ENCODE measurements at regions not wholly inside any gene's neighbourhood (a gene's known extent, or its start where the extent isn't known, plus 50 kb on each side); places are given as distances from the start of the nearest gene placed in this dataset.

DNA sequence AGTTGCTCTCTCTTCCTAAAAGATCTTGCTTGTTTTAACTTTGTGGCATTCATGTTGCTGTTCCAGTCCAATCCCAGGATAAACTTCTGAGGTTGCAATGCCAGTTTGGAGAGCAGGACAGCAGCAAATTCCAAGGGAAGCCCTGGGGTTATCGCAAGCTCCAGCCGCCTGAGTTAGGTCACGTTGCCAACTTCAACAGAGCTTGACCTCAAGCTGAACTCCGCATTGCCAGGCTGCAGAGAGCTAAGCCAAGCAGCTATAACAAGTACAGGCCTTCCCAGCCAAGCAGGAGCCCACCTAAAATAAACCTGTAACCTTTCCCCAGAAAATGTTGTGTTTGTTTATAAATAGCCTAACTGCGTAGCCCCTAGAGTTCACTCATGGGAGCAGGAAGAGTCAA, 138.9 kb upstream of the LYZL1 start:
- H3K4me1 ChIP-seq: peaks cover 5% of the 10 kb centered on the region
- H3K36me3 ChIP-seq: no peaks in the 10 kb centered on the region
- no peak for TF ChIP-seq EP300 (IDR thresholded peaks at IDR 0.05)
- TF ChIP-seq POLR2AphosphoS5 (IDR thresholded peaks at IDR 0.05): no peak
- TF ChIP-seq, protein P1, sequence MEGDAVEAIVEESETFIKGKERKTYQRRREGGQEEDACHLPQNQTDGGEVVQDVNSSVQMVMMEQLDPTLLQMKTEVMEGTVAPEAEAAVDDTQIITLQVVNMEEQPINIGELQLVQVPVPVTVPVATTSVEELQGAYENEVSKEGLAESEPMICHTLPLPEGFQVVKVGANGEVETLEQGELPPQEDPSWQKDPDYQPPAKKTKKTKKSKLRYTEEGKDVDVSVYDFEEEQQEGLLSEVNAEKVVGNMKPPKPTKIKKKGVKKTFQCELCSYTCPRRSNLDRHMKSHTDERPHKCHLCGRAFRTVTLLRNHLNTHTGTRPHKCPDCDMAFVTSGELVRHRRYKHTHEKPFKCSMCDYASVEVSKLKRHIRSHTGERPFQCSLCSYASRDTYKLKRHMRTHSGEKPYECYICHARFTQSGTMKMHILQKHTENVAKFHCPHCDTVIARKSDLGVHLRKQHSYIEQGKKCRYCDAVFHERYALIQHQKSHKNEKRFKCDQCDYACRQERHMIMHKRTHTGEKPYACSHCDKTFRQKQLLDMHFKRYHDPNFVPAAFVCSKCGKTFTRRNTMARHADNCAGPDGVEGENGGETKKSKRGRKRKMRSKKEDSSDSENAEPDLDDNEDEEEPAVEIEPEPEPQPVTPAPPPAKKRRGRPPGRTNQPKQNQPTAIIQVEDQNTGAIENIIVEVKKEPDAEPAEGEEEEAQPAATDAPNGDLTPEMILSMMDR (IDR thresholded peaks at IDR 0.05): no peak
- TF ChIP-seq POLR2A (IDR thresholded peaks at IDR 0.05): no peak
- H3K4me3 ChIP-seq: no peak overlapping the region
- H3K27ac ChIP-seq: no peak overlapping the region
- H3K27me3 ChIP-seq: no peaks in the 10 kb centered on the region
- H3K9me3 ChIP-seq: no peaks in the 10 kb centered on the region
- DNase-seq (ENCODE audit: low spot score in 2 of 2): no peak
- 58% methylated on average over 5 of the region's 5 CpGs for WGBS

DNA sequence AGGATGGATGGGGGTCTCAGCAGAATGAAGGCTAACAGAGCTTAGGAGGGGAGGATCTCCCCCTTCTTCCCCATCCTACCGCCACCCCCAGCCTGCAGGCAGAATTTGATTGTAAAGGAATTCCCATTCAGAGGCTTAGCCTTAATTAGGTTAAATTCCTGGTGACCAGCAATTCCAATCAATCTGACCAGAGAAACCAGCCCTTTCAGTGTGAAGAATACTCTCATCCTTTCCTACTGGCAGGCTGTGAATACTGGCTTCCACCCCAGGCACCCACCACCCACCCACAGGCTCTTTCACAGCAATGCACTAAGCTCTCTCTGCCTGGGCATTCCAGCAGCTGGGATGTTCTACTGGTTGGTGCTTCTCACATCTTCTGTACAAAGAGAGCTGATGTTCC, 137.9 kb upstream of the LYZL1 start:
- no peak for DNase-seq (ENCODE audit: low spot score in 2 of 2)
- Histone ChIP-seq H3K9me3 (no peaks in the 10 kb centered on the region), H3K4me3 (no peak overlapping the region), H3K4me1 (peaks cover 5% of the 10 kb centered on the region), H3K36me3 (no peaks in the 10 kb centered on the region), H3K27ac (no peak overlapping the region), H3K27me3 (no peaks in the 10 kb centered on the region)
- no peak for TF ChIP-seq POLR2A (IDR thresholded peaks at IDR 0.05)
- no peak for TF ChIP-seq EP300 (IDR thresholded peaks at IDR 0.05)
- TF ChIP-seq, protein P1 (IDR thresholded peaks at IDR 0.05): no peak
- TF ChIP-seq POLR2AphosphoS5 (IDR thresholded peaks at IDR 0.05): no peak
- 94% methylated on average over 1 of the region's 1 CpG for WGBS

DNA sequence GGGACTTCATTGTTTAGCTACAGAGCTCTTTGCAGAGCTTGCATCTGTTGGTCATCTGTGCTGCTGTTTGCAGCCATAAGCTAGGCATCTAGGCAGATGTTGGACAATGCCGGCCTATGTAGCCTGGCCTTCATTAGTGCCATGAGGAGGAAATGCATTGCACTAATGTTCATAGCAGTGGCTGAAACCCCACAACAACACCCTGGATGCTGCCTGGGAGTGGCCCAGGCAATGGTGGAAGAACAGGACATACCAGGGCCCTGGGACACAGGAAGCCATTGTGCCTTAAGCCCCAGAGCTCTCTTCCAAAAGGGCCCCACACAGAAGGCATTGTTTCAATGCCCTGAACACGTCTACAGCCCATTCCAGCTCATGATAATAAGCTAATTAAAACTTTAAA, 131.5 kb upstream of the LYZL1 start:
- TF ChIP-seq POLR2AphosphoS5 (IDR thresholded peaks at IDR 0.05) (no peak), POLR2A (IDR thresholded peaks at IDR 0.05) (no peak), EP300 (IDR thresholded peaks at IDR 0.05) (no peak)
- TF ChIP-seq, protein P1 (IDR thresholded peaks at IDR 0.05): no peak
- H3K27me3 ChIP-seq: no peaks in the 10 kb centered on the region
- peak overlapping the region; percentile 33 for H3K27ac ChIP-seq
- no peak overlapping the region for H3K4me3 ChIP-seq
- no peaks in the 10 kb centered on the region for H3K9me3 ChIP-seq
- H3K36me3 ChIP-seq: no peaks in the 10 kb centered on the region
- DNase-seq (ENCODE audit: low spot score in 2 of 2): no peak
- WGBS: 55% methylated on average over 2 of the region's 2 CpGs
- peaks cover 7% of the 10 kb centered on the region for H3K4me1 ChIP-seq

DNA sequence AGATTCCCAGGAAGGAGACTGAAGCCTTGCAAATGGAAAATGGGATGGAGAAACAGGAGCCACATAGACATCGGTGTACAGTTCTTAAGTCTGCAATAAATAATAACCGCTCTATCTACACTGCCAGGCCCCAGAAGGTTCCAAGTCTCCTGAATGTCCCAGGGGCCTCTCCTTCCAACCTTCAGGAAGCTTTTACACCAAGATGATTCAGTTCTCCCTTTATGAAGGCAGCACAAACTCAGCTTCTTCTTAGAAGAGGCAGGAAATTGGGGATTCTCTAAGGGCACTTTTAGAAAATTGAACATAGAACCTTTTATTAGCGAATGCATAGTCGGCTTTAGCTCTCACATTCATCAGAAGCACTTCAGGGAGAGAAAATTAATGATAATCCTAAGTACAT, 130.8 kb upstream of the LYZL1 start:
- 79% methylated on average over 4 of the region's 4 CpGs for WGBS
- Histone ChIP-seq H3K4me1 (peaks cover 7% of the 10 kb centered on the region), H3K9me3 (no peaks in the 10 kb centered on the region), H3K4me3 (no peak overlapping the region), H3K27me3 (no peaks in the 10 kb centered on the region), H3K27ac (peak overlapping the region; percentile 33), H3K36me3 (no peaks in the 10 kb centered on the region)
- TF ChIP-seq, protein P1 (IDR thresholded peaks at IDR 0.05): no peak
- TF ChIP-seq EP300 (IDR thresholded peaks at IDR 0.05) (no peak), POLR2AphosphoS5 (IDR thresholded peaks at IDR 0.05) (no peak), POLR2A (IDR thresholded peaks at IDR 0.05) (no peak)
- DNase-seq (ENCODE audit: low spot score in 2 of 2): no peak

DNA sequence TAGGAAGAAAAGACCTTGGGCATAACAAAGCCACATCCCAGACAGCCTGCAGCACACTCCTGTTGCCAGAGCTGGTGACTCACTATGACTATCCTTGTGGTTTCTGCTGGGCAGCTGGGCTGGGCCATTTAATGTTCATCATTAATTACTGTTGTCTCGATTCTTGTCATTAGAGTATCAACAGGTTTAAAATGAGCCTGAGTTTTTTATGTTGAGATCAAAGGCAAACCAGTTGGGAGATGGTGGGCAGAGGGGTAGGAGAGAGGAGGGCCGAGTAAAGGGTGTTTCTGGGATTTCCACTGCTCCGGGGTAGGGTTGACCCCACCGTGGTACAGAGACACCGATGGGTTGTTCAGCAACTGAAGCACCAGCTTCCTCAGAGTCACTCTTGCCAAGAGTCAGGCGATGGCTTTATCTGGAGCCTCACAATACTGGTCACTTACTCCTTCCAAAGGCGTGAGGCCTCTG, 128.7 kb upstream of the LYZL1 start:
- H3K36me3 ChIP-seq: no peaks in the 10 kb centered on the region
- H3K4me3 ChIP-seq: no peak overlapping the region
- H3K27ac ChIP-seq: no peak overlapping the region
- H3K4me1 ChIP-seq: peaks cover 7% of the 10 kb centered on the region
- 70% methylated on average over 7 of the region's 7 CpGs for WGBS
- H3K27me3 ChIP-seq: no peaks in the 10 kb centered on the region
- no peak for DNase-seq (ENCODE audit: low spot score in 2 of 2)
- peaks cover 10% of the 10 kb centered on the region for H3K9me3 ChIP-seq
- no peak for TF ChIP-seq EP300 (IDR thresholded peaks at IDR 0.05)
- TF ChIP-seq POLR2AphosphoS5 (IDR thresholded peaks at IDR 0.05): no peak
- TF ChIP-seq POLR2A (IDR thresholded peaks at IDR 0.05): no peak
- TF ChIP-seq, protein P1 (IDR thresholded peaks at IDR 0.05): no peak
